HUDEP-2 (cell line): ENCODE measurements at regions not wholly inside any gene's neighbourhood (a gene's known extent, or its start where the extent isn't known, plus 50 kb on each side); places are given as distances from the start of the nearest gene placed in this dataset.

Experiments
- DNase-seq, 76 experiments: peaks; one replicate each; lab custom pipeline; 2025; ENCODE audit not compliant: unreplicated experiment in 76 of 76; lab: John Stamatoyannopoulos, UW

DNA sequence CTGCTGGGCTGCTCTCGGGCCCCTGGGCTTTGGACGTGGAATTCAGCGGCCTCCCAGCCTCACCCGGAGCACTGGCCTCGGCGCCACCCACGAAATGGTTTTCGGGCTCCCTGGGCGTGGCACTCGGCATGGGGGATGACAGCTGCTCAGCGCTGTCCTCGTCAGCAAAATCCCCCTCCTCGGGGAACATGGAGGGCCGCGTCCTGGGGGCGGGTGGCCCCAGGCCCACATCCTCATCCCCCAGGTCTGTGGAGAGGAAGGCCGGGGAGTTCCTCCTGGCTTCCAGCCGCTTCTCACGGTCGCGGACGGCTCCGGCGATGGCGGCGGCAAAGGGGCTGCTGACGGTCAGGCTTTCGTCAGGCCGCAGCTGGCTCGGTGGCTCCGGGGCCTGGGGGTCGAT lies 88.4 kb downstream of the CTTN start:
- no peak for DNase-seq

DNA sequence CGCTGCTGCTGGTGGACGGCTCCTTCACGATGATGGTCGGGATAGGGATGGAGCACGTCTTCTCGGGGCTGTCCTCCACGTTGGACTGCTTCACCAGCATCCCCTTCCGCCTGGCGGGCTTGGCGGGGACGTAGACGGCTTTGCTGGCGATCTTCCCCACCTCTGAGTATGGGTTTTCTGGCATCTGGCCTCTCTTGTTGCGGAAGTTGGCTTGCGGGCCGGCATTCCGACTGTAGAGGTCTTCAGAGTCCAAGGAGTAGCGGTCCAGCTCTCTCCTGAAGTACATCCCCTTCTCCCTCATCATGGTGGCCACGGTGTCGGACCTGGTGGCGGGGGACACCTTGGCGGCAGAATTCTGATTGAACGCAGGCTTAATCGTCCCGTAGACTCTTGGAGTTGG lies 88.8 kb downstream of the CTTN start:
- DNase-seq, result no peak

DNA sequence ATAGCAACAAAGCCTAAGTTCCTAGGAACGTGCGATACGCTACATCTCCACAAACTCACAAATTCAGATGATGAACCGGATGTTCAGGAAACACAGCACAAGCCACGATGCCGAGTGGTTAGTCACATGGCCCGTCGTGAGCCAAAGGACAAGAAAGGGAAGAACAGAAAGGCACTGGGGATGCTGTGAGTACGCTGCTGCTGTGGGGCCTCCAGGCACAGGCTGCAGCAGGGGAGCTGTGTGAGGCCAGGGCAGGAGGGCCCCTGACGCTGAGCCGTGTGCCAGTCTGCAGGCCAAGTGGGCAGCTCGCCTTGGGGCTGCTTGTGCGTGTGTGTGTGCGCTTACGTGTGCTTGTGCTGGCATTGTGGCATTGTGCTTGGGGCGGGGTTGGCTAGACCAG lies 89.4 kb downstream of the CTTN start:
- no peak for DNase-seq

DNA sequence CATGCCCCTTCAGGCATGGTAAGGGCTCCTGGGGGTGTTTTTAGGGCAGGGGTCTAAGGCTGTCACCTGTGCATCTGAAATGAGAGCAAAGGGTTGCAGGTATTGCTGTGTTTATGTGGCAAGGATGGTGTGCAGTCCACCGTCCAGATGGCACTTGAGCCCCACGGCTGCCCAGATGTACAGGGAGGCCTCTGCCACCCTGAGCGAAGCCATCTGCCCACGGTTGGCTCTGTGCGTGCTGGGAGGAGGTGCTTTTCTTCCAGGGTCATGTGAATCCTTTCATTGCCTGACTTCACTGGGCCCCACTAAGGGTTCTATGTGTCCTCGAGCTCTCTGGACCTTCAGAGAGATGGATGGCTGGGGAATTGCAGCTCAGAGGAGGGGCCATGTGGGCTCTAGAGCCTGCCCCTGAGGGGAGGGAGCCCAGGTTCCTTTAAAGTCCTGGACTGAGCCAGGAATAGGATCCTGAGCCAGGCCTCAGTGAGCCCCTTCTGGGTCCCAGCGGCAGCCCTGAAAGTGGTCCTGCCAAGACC lies 89.9 kb downstream of the CTTN start:
- DNase-seq, result no peak

DNA sequence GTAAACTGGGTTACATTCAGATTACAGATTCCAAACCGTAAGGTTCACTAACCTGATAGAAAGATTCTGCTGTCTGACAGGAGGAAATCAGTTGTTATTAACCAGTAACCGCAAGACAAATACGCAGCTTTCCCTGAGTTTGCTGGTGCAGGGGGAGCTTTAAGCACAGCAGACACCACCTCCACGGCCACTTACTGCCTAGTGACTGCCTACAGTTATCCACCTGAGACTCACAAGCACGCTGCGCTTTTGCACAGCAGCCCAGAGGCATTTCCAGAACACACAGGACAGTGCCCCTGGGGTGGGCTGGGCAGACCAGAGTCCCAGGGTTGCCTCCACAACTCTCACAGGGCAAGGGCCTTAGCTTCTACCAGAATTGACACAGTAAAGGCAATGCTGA lies 90.9 kb downstream of the CTTN start:
- DNase-seq, result no peak

DNA sequence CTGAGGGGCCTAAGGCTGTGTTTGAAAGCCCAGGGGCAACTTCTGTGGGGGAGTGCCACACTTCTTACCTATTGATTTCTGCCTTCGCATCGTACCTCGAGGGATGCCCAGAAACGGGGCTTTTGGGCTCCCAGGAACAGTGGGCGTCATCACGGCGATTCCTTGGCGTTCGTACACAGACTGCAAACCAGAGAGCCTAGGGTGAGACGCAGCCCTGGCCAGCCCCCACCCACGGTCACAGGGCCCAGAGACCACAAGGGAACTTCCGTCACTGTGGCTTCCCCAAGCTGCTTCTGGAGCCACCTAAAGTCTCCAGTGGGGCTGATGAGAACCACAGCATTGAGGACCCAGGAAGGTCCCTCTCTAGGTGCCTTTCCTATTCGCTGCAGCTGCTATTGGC lies 91.9 kb downstream of the CTTN start:
- DNase-seq, result no peak

DNA sequence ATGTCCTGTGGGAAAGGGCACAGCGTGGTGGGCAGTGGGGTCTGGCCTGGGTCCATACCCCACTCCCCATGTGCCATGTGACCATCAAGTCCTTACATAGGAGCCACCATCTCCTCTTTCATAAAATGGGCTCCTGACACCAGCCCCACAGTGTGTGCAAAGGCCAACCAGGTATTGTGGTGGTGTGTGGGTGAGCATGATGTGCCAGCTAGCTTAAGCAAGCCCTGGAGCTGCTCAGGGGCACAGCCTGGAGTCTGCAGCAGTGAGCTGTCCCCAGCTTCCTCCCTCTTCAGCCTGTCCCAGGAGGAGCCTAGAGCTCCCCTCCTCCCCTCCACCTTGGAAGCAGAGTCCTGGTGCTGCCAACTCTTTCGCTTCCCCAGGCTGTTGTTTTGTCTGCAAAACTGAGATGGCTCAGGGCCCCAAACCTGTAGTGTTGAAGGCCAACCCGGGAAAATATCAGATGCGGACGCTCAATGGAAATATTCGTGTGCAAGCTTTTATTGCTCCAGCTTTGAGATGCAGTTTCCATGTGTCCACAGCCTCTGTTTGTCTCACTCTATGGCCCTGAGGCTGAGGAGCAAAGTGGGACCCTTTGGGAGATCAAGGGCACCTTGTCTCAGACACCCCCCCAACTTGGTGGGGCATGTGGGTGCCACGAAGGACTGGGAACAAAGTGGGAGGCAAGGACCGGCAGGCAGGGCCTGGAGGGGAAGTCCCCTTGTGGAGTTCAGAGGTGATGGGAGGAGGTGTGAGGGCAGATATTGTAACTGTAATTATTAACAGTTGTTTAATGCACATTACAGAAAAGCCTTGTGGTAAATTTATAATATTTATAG lies 92.6 kb downstream of the CTTN start:
- no peak for DNase-seq

DNA sequence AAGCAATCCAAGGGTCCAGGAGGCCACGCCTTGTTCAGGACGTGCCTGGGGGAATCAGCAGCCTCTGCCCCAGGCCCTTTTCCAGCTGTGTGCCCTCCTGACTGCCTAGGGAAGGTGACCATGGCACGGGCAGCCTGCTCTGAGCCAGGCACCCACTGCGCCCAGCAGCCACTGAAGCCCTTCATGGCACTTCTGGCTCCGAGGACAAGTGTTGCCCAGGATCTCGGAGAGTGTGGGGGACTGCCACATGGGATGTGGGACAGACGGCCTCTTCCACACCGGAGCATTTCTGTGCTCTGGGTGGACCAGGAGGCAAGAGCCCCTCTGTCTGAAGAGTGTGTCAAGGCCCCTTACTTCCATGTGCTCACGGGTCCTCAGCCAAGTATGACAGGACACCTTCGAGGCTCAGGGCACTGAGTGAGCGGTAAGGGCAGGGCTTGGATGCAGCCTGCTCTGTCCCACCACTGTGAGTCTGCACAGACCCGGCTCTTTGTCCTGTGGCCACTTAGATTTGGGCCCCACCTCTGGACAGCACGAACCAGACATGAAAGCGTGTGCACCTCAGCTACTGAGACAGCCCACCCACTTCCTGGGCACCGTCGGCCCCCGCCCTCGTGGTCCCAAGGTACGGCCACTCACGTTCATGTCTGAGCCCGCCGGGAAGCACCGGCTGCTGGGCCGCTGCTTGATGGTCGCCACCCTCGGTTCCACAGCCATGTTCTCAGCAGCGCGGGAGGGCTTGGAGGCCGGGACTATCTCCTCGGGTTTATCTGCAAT lies 93.6 kb downstream of the CTTN start:
- no peak for DNase-seq

DNA sequence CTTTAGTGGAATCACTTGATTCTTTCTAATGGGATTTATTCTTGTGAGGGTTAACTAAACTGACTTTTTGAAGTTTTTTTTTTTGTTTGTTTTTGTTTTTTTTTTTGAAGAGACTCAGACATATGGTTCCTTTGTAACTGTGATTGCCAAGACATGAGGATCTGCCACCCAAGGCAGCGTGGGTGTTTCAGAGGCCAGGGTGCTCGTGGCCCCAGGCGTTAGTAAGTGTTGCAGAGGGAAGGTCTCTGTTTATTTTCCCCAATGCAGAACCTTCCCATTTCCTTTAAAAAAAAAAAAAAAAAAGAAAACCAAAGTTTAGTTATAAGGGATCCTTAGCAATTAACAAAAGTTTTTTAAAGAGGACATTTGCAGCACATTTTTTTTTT lies 94.8 kb downstream of the CTTN start:
- DNase-seq, result no peak

DNA sequence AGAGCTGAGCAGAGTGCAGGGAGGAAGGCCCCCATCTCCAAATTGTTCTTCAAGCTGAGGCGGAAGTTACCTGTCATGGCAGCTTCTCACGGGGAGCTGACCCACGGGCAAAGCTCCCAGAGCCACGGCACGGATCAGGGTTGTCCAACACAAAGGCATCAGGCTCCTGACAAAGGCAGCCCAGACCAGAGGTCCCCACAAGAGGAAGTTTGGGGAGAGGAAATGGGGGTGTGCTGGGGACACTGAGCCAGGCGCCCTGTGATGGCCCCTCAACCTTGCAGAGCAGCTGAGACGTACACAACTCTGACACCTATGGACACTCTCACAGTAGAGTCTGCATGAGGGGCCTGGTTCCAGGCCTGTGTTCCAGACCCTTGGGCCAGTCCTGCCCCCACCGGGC lies 95.6 kb downstream of the CTTN start:
- no peak for DNase-seq

DNA sequence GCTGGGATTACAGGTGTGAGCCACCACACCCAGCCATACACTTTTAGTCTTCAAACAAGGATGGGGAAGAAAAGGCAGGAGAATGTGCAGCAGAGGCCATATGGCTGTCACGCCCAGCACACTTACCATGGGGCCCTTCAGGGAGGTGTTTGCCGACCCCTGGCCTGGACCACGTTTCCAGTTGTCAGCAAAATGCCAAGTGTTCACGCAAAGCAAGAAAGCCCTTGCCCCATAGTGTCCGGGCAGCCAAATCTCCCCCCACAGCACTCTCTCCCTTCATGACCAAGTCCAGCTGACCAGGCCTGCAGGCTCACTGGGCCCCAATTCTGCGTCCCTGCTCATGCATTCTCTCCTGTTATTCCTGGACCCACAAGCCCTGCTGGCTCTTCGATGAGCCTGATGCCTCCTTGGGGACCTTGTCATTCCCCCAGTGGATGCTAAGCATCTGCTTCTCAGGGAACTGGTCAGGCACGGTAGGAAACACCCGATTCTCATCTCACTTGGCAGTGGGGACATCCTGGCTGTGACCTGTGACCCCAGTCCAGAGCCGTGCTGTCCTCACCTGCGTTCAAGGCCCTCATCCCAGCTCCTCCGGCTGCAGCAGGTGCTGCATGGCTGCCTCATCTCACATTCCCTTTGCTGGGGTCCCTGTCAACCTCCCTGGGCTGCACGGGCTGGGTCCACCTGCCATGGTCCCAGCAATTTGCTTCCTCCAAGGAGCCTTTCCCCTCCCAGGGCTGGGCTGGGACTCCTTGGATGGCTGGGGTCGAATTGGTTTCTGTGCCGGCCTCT lies 96.4 kb downstream of the CTTN start:
- DNase-seq, result no peak

DNA sequence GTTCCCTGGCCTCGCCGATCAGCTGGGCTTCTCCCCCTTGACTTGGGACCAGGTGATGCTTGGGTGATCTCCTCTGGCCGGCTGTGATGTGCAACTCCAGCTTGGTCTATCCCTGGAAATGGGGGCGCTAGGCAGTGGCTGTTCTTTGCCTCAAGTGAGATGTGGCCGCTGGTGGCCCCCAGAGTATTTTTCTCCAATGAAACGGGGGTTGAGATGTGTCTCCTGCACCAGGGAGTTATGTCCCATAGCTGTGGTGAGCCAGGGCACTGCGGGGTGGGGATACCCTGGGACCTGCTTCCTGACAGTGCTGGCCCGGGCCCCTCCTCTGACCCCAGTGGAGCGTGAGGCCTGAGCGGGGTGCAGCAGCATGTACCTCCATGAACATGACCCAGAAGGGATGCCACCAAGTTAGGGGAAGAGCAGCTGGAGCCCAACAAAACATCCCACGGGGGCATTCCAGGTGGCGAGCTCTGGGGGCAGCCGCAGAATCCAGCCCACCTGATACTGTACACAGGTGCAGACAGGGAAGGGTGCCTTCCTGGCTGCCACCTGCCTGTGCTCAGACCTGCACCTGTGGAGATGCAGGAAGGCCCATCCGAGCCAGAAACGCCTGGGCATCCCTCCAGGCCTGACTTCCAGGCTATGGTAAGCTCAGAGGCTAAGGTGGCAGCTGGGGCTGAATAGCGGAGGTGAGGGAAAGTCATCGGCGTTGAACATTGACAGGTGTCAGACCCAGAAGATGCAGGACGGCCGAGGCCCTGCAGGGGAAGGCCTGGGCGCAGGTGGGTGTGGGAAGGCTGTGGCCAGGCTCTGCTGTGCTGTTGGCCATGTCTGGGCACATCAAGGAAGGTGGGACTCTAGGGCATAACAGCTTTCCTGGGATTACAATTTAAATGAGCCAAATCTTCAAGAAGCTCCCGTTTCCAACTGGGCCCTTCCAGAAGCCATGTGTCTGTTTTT lies 97.3 kb downstream of the CTTN start:
- DNase-seq, result no peak

DNA sequence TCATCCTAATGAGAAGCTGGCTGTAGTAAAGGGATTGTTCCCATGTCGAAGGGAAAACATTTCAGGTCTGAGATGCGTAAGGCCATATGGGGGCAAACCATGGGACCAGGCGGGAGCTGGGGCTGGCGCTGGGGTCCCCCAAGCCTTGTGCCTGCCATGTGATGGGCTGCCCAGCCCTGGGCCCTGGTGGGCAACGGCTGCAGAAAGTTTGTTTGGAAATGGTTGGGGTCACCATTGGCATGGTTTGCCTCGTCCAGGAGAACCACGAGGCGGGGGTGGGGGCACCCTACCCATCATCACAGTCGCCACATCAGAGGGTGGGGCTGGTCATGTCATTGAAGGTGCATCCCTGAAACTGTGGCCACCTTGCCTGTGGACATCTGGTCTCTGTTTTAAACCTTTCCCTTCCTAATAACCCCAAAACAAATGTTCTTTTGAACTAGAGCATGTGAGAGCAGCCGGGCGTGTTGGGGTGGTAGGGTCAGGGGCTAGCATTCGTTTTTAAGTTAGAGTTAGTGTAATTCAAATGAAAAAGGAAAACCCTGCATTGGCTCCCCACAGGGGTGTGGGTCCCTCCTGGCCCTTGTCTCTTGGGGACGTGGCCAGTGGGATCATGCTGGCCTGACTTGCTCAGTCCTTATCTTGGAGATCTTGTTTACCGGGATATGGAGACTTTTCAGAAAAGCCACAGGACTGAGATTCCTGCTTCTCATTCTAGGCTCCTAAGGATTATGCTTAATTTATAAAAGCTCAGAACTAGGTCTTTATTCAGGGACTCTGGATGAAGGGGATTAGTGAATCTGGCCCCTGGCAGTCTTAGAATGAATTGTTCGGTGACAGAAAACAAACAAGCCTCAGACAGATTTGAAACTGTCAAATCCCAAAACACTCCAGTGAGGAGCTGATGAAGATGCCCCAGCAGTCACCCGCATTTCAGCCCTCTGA lies 98.5 kb downstream of the CTTN start:
- DNase-seq, result no peak

DNA sequence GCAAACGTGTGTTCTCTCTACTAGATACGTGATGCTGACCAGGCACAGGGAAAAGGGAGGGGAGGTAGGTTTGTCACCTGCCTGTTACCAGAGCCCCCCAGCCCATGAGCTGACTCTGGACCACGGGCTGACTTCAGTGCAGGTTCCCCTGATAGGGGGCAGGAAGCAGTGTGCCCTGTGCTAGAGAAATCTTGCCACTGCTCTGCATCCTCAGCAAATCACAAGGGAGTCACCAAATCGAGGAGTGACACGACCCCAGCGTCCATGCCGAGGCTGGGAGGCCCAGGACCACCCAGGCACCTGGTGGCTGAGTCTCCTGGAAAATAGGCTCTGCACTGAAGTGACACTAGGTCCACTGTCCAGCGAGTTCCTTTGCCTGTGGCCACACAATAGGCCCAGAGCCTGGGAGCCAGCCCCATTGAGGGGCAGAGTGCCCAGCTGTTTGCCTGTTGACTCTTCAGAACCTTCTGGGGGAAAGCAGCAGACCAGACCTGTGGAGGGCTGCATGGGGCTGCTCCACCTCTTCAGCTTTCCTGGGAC lies 99.3 kb downstream of the CTTN start:
- no peak for DNase-seq

DNA sequence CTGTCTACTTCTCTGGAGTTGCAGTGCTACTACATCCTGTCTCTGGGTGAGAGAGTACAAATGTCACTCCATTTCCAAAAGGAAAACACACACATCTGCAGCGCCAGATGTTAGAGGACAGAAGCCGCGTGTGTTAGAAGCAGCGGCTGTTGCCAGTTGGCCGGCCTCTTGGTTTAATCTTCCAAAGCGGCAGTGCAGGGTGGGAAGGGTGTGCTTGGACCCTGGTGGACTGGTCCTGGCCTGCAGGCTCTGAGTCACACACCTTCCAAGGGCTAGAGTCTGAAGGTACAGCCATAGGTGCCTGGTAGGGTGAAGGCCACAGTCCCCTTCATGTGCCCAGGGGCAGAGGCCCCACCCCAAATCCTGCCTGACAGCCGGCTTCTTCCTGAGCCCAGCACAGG lies 99.8 kb downstream of the CTTN start:
- no peak for DNase-seq

DNA sequence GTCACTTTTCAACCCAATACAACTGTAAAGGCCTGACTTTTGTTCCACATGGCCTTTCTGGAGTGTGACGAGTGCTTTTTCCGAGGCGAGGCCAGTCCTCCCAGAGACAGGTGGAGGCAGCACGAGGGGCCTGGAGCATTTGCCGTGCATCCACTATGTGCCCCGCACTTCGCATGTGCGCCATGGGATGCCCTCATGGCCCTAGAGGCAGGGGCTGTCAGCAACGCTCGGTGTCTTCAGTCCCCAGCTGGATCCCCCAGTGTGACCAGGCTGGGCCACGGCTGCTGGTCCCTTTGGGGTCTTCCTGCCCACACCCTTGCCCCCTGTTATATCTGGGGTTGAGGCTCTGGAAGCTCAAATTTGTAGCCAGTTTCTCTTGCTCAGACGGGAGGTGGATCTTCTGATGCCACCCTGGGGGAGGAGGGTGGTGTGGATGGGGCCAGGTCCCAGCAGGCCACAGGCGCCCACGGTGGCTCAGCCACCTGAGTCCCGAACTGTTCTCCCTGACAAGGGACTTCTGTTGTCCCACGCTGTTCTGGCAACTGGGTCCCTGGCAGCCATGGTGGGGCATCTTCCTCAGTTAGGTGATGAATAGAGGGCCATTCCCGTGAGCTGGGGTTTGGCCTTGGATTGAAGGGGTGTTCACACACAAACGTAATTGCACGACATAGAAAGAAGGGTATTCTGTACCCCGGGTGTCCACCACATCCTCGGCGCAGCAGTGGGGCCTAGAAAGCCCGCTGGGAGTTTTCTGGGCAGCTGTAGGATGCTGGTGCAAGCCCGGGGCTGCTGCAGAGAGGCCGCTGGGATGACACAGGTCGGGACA lies 100.9 kb downstream of the CTTN start:
- no peak for DNase-seq

DNA sequence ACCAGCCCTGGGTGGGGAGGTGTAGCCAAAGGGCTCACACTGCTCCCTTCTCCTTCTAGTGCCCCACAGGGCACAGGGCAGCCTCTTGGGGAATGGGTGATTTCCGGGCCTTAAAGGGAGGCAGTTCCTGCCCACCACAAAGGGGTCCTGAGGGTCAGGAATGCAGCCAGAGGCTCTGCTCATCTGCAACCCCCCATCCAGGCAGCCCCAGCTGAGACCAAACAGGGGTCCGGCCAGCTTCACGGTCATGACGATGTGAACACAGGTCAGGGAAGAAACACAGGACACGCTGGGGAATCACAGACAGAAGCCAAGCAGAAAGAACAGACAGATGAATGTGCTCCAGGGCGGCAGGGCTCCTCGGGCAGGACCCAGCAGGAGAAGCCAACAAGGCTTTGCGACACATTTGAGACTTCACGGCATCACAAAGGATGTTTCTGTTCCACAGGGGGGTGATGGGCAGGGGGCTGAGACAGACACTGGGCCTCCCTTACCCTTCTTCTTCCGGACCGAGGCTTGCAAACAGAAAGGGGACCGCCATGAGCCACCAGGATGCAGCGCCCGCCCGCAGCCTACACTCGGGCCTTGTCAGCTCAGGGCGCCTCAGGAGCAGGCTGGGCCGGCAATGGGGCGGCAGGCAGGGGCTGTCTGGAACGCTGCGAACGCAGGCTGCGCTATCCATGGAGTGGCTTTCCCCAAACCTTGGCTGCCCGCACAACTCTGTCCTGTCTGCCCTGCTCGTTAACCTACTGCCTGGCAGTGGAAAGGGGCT lies 101.9 kb downstream of the CTTN start:
- no peak for DNase-seq
